ENCODE measurements at regions not wholly inside any gene's neighbourhood (a gene's known extent, or its start where the extent isn't known, plus 50 kb on each side); places are given as distances from the start of the nearest gene placed in this dataset.

GRCh38 chr2:4938206-4938605 is 754.0 kb upstream of the SOX11 start (continued):
- no peak for TF ChIP-seq MYC (IDR thresholded peaks at IDR 0.05; ENCODE audit: insufficient read depth, insufficient read length, insufficient replicate concordance, low read length, severe bottlenecking)
- no peak for TF ChIP-seq SPI1 (IDR thresholded peaks at IDR 0.05; ENCODE audit: borderline replicate concordance, insufficient read depth, low read depth, low read length)
- TF ChIP-seq STAT3 (IDR thresholded peaks at IDR 0.05; ENCODE audit: low read depth, low read length), result no peak
- no peak for TF ChIP-seq ELK1 (IDR thresholded peaks at IDR 0.05; ENCODE audit: low read depth, low read length)
- no peak for TF ChIP-seq NFYB (IDR thresholded peaks at IDR 0.05; ENCODE audit: insufficient read depth, low read depth, low read length)
- TF ChIP-seq SP1 (IDR thresholded peaks at IDR 0.05; ENCODE audit: low read depth, low read length), result no peak

GRCh38 chr2:4942441-4942840 is 749.7 kb upstream of the SOX11 start:
- ATAC-seq (no peak), FAIRE-seq (no peak), DNase-seq (ENCODE audit: low read depth, low spot score) (no peak)
- no peaks in the 10 kb centered on the region for H3K4me1 ChIP-seq (ENCODE audit: control insufficient read depth, insufficient read depth, low read length)
- ChIA-PET RAD21 (ENCODE audit: unreplicated experiment) (no interaction called here), POLR2A (no interaction called here), SMC1A (ENCODE audit: uncharacterized antibody, unreplicated experiment) (interaction anchor here (0.6 kb wide), 1 partner anchor 548 kb away, joined by 3 read pairs; no protein-coding TSS in a partner anchor), CTCF (no interaction called here)
- H3K27me3 ChIP-seq (replicated peaks in 1 of 2; ENCODE audit: control insufficient read depth in 2 of 2, insufficient read depth in 2 of 2, low read length in 1 of 2), result no peaks in the 10 kb centered on the region
- H3K9ac ChIP-seq (ENCODE audit: control insufficient read depth, insufficient read depth, low read length), result no peak overlapping the region
- H2AFZ ChIP-seq (ENCODE audit: control insufficient read depth, low read depth, low read length), result no peak overlapping the region
- no peak overlapping the region for H3K4me3 ChIP-seq
- 17% methylated on average over 4 of the region's 4 CpGs for WGBS (ENCODE audit: insufficient coverage, insufficient replicate concordance, low lambda C conversion rate, missing lambda C conversion rate)
- H4K20me1 ChIP-seq (ENCODE audit: control insufficient read depth, insufficient read depth), result no peaks in the 10 kb centered on the region
- no peak overlapping the region for H3K27ac ChIP-seq (ENCODE audit: control insufficient read depth, insufficient read depth)
- H3K36me3 ChIP-seq (ENCODE audit: control insufficient read depth in 2 of 2, insufficient read depth in 2 of 2, low read length in 1 of 2), result no peaks in the 10 kb centered on the region
- no peaks in the 10 kb centered on the region for H3K79me2 ChIP-seq (ENCODE audit: control insufficient read depth, insufficient read depth, low read length)
- H3K4me2 ChIP-seq (ENCODE audit: control insufficient read depth, insufficient read depth), result no peak overlapping the region
- in situ Hi-C loops (cut with MboI), result no loop called here
- no TSS peak for BruUV-seq (replicated peaks)
- intact Hi-C loops (cut with micrococcal nuclease; ENCODE audit: unreplicated experiment), result no loop called here
- H3K9me3 ChIP-seq (replicated peaks; ENCODE audit: control insufficient read depth, insufficient read depth, low read length), result no peaks in the 10 kb centered on the region
- TF ChIP-seq ZNF24 (IDR thresholded peaks at IDR 0.05), result no peak
- TF ChIP-seq NFXL1 (IDR thresholded peaks at IDR 0.05; ENCODE audit: borderline replicate concordance), result no peak
- TF ChIP-seq, protein P1, sequence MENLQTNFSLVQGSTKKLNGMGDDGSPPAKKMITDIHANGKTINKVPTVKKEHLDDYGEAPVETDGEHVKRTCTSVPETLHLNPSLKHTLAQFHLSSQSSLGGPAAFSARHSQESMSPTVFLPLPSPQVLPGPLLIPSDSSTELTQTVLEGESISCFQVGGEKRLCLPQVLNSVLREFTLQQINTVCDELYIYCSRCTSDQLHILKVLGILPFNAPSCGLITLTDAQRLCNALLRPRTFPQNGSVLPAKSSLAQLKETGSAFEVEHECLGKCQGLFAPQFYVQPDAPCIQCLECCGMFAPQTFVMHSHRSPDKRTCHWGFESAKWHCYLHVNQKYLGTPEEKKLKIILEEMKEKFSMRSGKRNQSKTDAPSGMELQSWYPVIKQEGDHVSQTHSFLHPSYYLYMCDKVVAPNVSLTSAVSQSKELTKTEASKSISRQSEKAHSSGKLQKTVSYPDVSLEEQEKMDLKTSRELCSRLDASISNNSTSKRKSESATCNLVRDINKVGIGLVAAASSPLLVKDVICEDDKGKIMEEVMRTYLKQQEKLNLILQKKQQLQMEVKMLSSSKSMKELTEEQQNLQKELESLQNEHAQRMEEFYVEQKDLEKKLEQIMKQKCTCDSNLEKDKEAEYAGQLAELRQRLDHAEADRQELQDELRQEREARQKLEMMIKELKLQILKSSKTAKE (IDR thresholded peaks at IDR 0.05; ENCODE audit: low read depth, poor library complexity, severe bottlenecking), result no peak
- TF ChIP-seq RB1 (IDR thresholded peaks at IDR 0.05; ENCODE audit: borderline replicate concordance), result no peak
- TF ChIP-seq, protein P2, sequence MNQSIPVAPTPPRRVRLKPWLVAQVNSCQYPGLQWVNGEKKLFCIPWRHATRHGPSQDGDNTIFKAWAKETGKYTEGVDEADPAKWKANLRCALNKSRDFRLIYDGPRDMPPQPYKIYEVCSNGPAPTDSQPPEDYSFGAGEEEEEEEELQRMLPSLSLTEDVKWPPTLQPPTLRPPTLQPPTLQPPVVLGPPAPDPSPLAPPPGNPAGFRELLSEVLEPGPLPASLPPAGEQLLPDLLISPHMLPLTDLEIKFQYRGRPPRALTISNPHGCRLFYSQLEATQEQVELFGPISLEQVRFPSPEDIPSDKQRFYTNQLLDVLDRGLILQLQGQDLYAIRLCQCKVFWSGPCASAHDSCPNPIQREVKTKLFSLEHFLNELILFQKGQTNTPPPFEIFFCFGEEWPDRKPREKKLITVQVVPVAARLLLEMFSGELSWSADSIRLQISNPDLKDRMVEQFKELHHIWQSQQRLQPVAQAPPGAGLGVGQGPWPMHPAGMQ (IDR thresholded peaks at IDR 0.05; ENCODE audit: borderline replicate concordance), result no peak
- no peak for TF ChIP-seq TCF3 (IDR thresholded peaks at IDR 0.05; ENCODE audit: borderline replicate concordance, insufficient read depth, low read depth, low read length)
- TF ChIP-seq NR2F1 (conservative IDR thresholded peaks at IDR 0.05), result no peak
- no peak for TF ChIP-seq PAX8 (IDR thresholded peaks at IDR 0.05)
- TF ChIP-seq RAD51 (IDR thresholded peaks at IDR 0.05), result no peak
- TF ChIP-seq CHD2 (IDR thresholded peaks at IDR 0.05; ENCODE audit: borderline replicate concordance, low read depth, low read length), result no peak
- TF ChIP-seq JUNB (IDR thresholded peaks at IDR 0.05), result no peak
- TF ChIP-seq SIX5 (IDR thresholded peaks at IDR 0.05; ENCODE audit: low read depth, low read length, severe bottlenecking), result no peak

Data from GM12878 (cell line).